Ishikawa (cell line): ENCODE measurements at regions not wholly inside any gene's neighbourhood (a gene's known extent, or its start where the extent isn't known, plus 50 kb on each side); places are given as distances from the start of the nearest gene placed in this dataset.

Experiments used
- TAF1 ChIP-seq: IDR thresholded peaks from 2 replicates; pipeline ENCODE4 v1.6.1; 2012; ENCODE audit warnings: low read depth, mild to moderate bottlenecking
- YY1 ChIP-seq: IDR thresholded peaks from 2 replicates; pipeline ENCODE4 v1.6.1; 2012; ENCODE audit warnings: low read depth

DNA sequence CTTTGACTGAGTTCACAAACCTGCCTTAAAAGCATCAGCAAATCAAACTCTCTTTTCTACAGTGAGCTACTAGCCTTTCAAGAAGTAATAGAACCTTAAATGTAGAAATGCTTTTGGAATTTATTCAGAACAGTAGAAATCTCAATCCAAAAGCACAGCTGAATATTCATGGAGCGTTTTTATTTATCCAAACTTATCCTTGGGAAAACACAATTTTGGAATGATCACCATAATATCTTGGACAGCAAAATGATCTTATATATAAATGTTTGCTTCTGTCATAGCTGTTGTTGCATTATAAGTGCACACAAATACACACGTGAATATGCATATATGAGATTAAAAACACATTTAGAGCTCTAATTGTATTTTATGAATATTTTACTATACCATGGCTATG is 747.3 kb upstream of the PIK3C3 start:
- TF ChIP-seq YY1 = no peak
- TF ChIP-seq TAF1 = no peak
